ENCODE measurements at regions not wholly inside any gene's neighbourhood (a gene's known extent, or its start where the extent isn't known, plus 50 kb on each side); places are given as distances from the start of the nearest gene placed in this dataset.
A peak's percentile ranks its signal among the peaks of the same experiment; 100 is the strongest.

- no peak for TF ChIP-seq AHR (CRISPR knock-in tag; IDR thresholded peaks at IDR 0.05)
- no peak for TF ChIP-seq NONO (IDR thresholded peaks at IDR 0.05)
- TF ChIP-seq NONO (CRISPR knock-in tag; conservative IDR thresholded peaks at IDR 0.05) = 0 out of 2 replicates have a peak, but pooled peaks have one; percentile 20
- TF ChIP-seq EP300 (IDR thresholded peaks at IDR 0.05; ENCODE audit: low read depth in 2 of 2, low read length in 2 of 2) = no peak
- 0 out of 2 replicates have a peak, but pooled peaks have one; percentile 26 for TF ChIP-seq EP300 (CRISPR knock-in tag; IDR thresholded peaks at IDR 0.05; ENCODE audit: borderline replicate concordance)
- TF ChIP-seq HOXA7 (CRISPR knock-in tag; IDR thresholded peaks at IDR 0.05) = 0 out of 2 replicates have a peak, but pooled peaks have one; percentile 24
- TF ChIP-seq ZNF292 (CRISPR knock-in tag; IDR thresholded peaks at IDR 0.05; ENCODE audit: borderline replicate concordance, low read depth) = peak; percentile 59; the same call in 1 of the 2 replicates
Measured at GRCh38 chr7:73977619-73978618, 50.1 kb upstream of the ELN start (continued).

Measured in HepG2 (cell line).